Central memory CD4-positive, alpha-beta T cell (primary cell): ENCODE measurements at regions not wholly inside any gene's neighbourhood (a gene's known extent, or its start where the extent isn't known, plus 50 kb on each side); places are given as distances from the start of the nearest gene placed in this dataset.

Source experiments
- DNase-seq: peaks from one replicate; pipeline ENCODE4 v3.0.0; 2022

DNA sequence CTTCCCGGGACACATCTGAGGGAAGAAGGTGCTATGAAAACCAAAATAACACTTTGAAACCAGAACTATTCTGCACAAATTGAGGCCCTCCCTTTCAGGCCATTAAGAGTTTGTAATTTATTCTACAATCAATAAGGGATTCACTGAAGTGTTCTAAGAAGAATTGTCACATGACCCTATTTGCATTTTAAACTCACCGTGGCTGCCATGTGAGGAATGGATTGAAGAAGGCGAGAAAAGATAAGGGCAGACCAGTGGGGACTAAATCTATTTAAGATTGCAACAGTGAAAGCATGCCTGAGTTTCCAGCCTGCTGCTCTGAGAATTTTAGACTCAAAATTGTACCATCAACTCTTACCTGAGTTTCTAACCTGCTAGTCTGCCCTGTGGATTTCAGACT is 408.8 kb upstream of the SALL1 start:
- DNase-seq = no peak

GRCh38 chr16:51557670-51558069 is 406.6 kb upstream of the SALL1 start:
- no peak for DNase-seq

DNA sequence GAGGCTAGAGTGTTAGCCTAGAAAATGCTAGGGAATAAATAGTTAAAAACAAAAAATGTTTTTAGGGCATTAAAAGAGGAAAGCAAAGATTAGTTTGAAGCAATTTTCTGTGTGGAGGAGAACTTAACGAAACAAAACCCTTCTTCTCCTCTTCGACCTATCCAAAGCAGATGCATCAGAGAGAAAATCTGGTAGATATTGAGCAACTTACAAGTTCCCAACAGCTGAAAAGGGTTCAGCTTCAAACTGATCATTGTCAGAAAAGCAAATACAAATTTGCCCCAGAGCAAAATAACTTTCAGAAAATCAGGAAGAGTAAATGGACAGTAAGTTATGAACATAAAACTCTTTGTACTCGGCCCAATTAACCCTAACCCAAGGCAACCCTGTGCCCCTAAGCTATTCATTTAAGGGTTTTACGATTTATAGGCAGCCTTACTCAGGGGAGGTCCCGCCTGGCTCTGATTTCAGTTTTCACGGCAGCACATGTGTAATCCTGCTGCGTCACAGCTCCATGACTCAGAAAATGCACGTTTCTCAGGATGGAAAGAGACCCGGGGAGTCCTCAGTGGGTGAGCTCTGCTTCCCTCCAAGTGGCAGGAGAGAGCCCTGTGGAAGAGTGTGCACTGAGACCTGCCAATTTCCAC is 405.7 kb upstream of the SALL1 start:
- no peak for DNase-seq

DNA sequence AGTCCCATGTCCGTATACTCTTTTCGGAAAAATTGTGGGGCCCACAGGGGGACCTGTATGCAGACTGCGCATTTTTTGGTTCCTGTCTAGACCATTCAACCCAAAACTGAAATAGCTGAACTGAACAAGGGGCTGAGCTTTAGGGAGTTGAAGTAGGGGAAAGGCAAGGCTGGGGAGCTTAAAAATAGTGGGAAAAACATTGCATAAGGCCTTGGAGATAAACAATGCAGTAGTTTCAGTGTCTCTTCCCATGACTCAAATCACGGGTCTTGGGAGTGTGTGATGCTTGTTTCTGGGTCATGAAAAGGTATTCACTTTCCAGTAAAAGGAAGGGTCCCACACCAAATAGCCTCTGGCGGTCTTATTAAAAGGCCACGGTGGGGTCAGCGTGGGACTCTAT is 402.8 kb upstream of the SALL1 start:
- no peak for DNase-seq

DNA sequence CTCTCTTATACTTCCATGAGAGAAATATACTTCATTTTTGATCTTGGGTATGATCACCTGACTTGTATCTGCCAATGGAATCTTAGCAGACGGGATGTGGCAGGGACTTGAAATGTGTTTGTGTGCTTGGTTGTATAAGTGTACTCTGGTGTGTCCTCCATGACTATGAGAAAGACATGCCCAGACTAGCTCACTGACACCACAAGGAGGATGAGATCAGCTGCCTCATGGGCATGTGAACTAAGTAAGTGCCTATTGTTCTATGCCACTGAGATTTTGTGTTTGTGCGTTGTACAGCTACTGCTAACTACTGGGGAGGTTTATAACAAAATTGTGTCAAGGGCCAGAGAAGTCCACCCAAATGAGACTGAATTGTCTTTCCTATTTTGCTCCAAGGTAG is 402.2 kb upstream of the SALL1 start:
- DNase-seq = no peak

DNA sequence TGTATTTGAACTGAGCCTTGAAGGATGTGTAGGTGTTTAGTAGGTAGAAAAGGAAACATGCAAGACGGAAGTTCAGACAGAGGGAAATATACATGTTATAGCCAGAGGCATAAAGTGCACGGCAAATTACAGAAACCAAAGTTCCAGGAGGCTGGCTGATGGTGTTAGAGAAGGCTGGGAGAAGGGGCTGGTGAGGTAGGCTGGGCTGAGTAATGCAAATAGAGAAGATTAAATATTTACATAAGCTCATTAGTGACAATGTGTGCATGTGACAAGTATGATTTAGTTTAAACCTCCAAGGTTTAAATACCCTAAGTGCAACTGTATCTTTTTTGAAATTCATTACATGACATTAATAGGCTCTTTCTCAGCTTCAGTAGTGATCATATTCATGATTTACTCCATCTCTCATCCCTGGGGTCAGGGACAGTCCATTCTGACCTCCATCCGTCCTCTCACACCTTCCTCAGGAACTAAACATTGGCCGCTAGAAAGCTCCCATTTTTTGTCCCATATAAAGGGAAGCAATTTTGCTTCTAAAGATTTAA is 399.8 kb upstream of the SALL1 start:
- DNase-seq = no peak

DNA sequence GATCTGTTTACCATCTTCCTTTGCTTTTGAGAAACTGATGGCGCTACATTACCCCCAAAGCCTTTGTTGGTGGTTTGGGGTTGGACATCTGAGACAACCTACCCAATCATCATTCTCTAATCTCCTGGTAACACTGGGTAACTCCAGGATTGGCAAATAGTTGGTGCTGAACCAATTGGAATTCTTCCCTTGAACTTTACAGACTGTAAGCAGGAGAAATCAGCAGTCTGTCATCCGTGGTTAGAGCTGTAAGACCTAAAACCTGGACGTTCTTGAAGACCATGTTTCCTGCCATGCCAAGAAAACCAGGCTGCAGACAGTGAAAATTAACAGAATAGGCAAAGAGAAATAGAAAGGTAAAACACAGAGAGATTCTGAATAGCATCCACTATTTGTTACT is 398.8 kb upstream of the SALL1 start:
- DNase-seq = no peak

DNA sequence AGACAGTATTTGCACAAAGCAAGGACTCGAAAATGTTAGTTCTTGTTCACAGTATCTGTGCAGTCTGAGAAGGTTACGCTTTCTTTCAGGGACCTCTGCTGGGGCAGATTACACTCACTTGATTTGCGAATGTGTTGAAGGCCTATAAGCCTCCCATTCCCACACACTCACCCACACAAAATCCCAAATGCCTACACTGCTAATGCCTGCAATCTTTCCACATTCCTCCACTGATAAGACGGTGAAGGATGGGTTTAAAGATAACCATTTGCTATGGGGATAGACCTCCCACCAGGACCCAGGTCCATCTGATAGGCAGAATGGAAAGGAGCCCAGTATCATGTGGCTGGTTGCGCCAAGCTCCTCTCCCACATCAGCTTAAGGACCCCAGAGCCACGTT is 394.9 kb upstream of the SALL1 start:
- DNase-seq = no peak

DNA sequence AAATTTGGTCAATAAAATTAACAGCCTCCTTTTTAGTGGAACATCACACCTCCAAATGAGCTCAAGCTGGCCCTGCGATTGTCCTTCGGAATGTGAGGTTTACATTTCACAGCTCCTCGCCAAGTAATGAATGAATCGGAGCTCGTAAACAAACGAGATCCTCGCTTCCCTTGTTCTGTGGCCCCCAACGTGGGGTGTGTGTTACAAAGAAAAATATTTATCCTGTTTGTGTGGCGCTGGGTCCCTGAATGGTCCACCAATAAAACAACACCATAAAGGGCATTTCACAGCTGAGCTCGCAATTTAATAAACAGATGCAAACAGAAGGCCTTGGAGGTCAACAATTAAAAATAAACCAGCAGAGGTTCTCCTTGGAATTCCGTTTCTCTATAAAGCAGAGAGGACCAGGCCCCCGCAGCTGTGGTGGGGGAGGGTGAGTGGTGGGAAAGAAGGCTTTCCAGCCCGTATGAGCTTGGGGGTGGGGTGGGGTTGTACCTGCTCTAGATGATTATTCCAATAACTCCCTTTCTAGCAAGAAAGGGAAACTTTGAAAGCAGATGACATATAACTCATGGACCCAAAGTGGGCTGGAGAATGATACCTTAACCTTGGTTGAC is 393.9 kb upstream of the SALL1 start:
- DNase-seq = no peak

DNA sequence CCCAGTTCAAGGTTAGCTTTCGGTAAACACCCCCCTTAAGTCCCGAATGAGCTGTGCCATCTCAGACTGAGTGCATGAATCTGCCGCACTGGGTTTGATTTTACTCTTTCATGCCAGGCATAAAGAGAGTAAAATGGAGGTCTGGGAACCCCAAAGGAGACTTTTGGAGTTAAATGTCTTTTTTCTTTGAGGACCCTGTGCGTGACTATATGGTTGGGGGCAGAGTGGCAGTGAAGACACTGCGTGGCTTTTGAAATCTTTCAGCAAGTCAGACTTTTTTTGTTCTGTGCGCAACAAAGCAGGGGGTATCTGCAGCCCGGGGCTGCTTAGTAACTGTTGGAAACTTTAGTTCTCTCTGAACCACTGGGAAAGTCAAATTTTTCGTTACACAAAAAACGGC is 392.9 kb upstream of the SALL1 start:
- DNase-seq = no peak

DNA sequence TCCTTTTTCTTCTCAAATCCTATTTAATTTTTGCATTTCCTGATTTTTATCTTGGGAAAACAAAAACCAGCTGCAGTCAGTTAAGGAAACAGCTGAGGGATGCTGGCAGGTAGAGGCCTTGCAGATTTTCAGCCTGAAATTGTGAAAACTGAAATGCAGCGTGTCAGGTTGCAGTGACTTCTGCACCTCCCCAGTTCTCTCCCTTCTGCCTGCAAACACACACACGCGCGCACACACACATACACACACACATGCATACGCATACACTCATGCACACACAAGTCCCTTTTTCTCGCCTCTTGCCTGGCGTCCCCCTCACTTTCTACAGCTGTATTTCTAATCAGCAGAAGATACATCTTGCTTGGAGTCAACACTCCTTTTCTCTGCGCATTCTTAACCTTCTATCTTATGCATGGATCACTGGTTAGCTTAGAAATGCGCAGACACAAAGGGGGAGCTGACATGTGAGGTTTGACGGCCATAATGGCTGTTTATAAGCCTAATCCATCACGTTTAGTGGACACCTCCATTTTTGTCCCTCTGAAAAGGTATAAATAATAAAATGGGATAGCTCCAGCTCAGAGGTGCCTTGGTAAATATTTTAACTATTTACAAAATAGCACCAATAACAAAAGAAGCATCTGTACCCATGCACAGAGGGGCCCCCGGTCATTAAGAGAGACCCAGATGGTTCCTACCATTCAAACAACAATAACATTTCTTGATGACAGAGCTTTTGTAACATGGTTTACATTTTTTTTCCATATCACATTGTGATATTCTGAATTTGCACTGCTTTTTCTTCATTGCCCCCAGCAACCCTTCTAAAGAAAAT is 392.1 kb upstream of the SALL1 start:
- no peak for DNase-seq

DNA sequence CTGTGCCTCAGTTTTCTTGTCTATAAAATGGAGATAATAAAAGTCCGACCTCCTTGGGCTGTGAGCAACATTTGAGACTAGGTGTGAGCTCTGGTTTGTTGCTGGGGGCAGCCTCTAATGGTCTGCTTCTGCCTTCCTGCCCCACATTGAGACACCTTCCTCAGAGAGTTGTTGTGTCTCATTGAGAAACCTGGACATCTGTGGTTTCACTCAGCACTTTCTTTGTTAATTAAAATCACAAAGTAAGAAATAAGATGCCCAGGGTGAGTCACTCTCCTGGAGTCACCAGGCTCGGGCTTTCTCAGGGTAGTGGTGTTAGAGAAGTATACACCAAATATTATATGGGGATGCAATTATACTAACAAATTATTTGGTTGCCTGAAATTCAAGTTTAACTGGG is 389.2 kb upstream of the SALL1 start:
- no peak for DNase-seq

DNA sequence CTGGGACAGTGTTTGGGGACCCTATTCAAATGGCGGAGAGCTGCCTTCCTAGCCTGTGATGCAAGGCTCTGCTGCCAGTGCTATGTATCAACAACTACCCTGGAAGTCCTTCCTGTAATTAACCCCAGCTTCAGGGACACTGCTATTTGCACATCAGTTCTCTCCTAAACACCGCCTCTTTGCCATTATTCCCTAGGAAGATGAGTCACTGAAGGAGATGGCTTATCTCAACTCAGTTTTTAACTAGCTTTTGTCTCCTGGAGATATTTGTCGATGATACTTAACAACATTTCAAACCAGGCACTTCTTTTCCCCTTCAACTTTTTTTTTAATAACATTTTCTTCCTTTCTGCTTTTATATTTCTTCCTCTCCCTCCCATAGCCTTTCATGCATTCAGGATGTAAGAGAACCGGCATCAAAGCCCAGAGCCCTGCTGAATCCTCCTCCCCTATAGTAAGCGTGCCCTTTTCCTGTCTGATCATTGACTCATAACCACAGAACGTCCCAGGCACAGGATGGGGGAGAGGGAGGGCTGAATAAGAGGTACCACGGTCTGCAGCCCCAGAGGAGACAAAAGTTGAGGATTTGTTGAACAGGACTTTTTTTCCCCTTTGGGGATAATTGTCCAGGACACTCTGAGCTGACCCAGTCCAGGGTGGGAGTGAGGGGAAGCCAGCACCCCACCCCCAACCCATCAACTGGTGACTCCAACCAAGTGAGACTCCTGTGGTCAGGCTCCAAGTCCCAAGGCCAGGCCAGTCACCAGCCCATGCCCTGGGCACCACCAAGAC is 387.8 kb upstream of the SALL1 start:
- no peak for DNase-seq

- no peak for DNase-seq
Measured at GRCh38 chr16:51535591-51535990, 384.5 kb upstream of the SALL1 start.

DNA sequence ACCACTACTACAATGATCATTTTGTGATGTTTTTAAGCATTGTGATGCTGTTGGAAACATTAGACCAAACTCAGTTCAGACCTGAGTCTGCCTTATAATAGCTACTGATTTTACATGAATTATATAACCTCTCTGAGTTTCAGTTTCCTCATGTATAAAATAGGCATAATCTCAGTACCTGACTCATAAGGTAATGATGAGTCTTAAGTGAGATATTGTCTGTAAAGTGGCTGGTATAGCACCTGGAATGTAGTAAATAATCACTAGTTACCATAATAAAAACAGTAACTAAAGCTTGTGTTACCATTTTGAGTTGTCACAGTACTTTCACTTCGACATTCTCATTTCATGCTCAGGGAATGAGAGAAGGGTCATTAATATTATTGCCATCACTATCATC is 381.5 kb upstream of the SALL1 start:
- DNase-seq = no peak

GRCh38 chr16:51531271-51531670 is 380.2 kb upstream of the SALL1 start:
- DNase-seq = no peak

- no peak for DNase-seq
Measured at GRCh38 chr16:51527349-51527748, 376.3 kb upstream of the SALL1 start.

DNA sequence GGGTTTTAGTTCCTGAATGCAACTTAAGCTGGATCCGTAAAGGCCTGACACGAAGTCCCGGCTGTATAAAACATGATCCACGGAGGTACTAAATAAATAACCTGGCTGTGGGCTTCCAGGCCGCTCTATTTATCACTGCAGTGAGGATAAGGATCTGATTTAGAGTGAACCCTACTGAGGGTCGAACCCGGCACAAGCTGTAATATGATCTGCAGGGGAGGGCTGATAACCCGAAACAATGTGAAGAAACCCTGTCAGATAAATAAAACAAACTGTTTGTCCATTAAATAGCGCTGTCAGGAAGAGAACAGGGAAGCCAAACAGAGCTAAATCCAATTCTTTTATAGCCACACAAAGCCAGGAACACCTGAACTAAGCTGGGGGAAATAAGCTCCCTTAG is 375.6 kb upstream of the SALL1 start:
- no peak for DNase-seq

GRCh38 chr16:51524555-51525373 is 373.7 kb upstream of the SALL1 start:
- DNase-seq = no peak

- no peak for DNase-seq
Measured at GRCh38 chr16:51524070-51524469, 373.0 kb upstream of the SALL1 start.

GRCh38 chr16:51523400-51523799 is 372.3 kb upstream of the SALL1 start:
- DNase-seq = no peak

DNA sequence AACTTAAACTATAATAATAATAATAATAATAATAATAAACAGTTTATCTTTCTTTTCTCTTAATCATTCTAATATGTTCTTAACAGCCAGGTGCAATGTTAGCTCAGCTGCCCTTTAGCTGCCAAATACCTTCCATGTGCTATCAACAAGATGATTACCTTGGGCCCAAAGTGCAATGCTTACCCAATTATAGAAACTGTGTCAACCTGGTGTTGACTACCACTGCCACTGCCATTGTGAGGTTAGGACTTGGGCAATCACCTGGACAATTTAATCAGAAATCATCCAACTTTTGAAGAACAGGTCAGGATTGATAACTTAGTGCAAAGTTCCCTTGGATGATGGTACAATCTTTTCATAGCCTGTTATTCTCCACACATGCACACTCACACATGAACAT is 371.8 kb upstream of the SALL1 start:
- DNase-seq = no peak
